GM08714 (cell line): ENCODE measurements at regions not wholly inside any gene's neighbourhood (a gene's known extent, or its start where the extent isn't known, plus 50 kb on each side); places are given as distances from the start of the nearest gene placed in this dataset.

Experiments
- H3K4me3 ChIP-seq: fragments of 200-500 bp; sonication (Bioruptor generic); 2 replicates; pipeline ENCODE4 v1.5.1; 2014; ENCODE audit warnings: mild to moderate bottlenecking, low read length, inconsistent platforms
- ZNF274 ChIP-seq: IDR thresholded peaks from 2 replicates; pipeline ENCODE4 v1.6.1; 2012; ENCODE audit warnings: mild to moderate bottlenecking, low read depth, low read length

DNA sequence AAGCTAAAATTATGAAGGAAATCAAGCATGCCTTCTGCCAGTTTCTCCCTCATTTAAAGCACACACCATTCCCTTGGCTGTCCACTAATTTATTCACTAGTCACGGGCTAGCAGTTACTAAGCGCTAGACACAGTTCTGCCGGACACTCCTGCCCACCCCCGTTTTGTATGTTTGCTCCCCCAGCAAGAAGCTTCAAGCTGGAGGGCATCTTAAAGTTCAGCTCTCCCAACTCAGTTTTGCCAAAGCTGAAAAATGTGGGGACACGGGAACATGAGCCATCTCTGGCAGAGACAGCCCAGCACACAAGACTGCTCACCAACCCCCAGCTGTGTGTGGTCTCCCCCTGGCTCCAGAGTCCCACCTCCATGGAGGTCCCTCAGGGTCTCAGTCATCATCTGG is 263.6 kb downstream of the BRD1 start:
- H3K4me3 ChIP-seq = no peak overlapping the region
- no peak for TF ChIP-seq ZNF274

DNA sequence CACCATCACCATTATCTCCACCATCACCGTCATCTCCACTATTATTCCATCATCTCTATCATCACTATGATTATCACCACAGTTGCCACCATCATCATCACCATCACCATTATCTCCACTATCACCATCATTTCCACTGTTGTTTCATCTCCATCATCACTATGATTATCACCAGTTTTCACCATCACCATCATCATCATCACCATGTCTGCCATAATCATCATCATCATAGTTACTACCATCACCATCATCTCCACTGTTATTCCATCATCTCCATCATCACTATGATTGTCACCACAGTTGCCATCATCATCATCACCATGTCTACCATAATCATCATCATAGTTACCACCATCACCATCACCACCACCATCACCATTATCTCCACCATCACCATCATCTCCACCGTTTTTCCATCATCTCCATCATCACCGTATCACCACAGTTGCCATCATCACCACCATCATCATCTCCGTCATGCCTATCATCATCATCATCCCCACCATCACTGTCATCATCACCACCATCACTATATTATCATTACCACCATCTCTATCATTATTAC is 264.9 kb downstream of the BRD1 start:
- no peak for TF ChIP-seq ZNF274
- H3K4me3 ChIP-seq = no peak overlapping the region

DNA sequence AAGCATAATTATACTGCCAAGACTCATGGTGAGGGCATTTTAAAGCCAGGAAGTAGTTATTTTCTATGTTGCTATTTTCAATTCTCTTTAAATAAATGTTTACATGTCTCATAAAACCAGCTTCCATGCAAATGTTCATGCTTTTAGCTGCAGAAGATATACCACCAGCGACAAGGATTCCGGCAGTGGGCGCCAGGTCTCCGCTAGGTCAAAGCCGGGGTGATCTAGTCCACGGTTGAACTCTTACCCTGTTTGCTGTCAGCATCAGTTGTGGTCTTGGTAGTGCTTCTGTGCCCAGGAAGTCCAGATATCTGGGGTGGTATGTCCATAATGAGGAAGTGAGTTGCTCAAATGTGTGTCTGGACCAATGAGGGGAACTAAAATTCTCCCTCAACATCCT is 265.7 kb downstream of the BRD1 start:
- no peak for TF ChIP-seq ZNF274
- H3K4me3 ChIP-seq = no peak overlapping the region

DNA sequence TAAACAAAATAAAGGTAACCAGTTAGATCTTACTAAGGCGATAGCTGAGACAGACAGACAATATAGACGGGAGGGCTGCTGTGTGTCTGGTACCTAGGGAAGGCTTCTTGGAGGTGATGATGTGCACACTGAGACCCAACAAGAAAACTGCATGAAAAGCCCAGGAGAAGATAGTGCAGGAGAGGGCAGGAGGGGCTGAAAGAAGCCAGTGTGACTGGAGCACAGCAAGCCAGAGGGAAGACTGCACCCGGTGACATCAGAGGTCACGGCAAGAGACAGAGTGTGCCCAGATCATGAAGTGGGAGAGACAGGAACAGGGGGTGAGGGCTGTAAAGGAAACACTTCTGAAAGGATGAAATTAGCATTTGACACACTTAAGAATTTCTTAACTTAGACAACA is 266.3 kb downstream of the BRD1 start:
- no peak for TF ChIP-seq ZNF274
- H3K4me3 ChIP-seq = no peak overlapping the region

DNA sequence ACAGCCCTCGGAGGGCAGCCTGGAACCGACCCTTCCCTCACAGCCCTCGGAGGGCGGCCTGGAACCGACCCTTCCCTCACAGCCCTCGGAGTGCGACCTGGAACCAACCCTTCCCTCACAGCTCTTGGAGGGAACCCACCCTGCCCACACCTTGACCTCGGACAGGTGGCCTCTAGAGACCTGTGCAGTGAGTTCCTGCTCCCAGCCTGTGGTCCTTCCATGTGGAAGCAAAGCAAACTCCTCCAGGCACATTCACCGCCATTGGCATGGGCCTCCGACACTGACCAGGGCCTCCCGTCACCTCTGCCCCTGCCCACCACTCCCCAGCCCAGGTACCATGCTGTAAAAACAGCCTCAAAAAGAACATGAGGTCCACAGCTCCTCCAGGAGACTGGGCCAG is 272.1 kb downstream of the BRD1 start:
- no peak for TF ChIP-seq ZNF274
- no peak overlapping the region for H3K4me3 ChIP-seq

DNA sequence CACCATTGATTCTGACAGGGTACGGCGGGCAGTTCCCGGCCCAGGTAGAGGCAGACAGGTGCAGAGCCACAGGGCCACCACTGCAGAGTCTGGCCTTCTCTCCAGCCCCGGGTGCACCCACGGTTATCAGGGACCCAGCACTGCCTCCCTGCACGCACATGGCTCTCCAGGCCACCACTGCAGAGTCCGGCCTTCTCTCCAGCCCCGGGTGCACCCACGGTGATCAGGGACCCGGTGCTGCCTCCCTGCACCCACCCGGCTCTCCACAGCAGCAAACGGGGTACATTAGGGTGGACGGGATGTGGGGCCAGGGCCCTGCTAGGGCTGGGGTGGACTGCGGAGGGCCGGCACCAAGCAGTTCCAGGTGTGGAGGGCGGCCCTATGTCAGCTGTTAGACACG is 272.9 kb downstream of the BRD1 start:
- H3K4me3 ChIP-seq = no peak overlapping the region
- TF ChIP-seq ZNF274 = no peak

DNA sequence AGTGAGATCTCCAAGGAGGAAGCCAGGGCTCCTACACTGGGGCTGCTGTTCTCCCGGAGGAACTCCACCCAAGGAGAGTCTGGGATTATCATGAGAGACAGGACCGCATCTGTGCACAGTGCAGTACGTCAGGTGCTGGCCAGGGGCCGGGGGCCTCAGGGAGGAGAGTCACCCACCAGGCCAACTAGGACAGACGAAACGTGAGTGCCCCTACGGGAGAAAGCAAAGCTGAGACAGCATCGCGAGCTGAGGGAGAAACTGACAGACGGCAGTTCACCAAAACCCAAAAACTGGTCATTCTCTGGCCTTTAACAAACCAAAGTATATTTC is 273.4 kb downstream of the BRD1 start:
- no peak for TF ChIP-seq ZNF274
- no peak overlapping the region for H3K4me3 ChIP-seq

DNA sequence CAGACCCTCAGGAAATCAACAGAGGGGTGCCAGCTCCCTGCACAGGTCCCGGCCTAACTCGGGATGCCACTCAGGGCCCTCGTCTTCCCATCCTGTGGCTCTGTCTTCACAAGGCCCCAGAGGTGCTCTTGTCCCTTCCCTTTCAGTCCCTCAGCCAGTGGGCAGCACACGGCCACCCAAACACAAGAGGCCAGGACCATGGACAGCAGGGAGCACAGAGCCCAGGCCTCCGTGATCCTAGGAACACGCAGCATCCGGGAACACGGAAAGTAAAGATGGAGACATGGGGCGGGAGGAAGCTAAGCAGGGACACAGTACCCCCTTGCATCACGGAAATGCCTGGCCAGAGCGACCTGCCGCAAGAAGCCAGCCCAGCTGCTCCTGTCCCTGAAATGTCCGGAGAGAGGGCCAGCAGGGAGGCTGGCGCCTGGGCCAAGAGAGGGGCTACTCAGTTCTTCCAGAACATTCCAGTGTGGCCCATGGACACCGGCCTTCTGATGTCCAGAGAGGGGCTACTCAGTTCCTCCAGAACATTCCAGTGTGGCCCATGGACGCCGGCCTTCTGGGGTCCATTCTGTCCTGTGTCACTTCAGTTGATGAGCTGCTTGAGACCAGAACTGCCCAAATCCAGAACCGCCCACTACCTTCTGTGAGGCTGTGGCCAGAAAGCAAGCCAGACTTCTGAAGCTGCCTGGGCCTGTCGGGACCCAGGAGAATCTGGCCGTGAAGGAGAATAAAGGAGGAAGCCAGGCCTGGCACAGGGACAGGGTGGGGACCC is 274.0 kb downstream of the BRD1 start:
- no peak for TF ChIP-seq ZNF274

DNA sequence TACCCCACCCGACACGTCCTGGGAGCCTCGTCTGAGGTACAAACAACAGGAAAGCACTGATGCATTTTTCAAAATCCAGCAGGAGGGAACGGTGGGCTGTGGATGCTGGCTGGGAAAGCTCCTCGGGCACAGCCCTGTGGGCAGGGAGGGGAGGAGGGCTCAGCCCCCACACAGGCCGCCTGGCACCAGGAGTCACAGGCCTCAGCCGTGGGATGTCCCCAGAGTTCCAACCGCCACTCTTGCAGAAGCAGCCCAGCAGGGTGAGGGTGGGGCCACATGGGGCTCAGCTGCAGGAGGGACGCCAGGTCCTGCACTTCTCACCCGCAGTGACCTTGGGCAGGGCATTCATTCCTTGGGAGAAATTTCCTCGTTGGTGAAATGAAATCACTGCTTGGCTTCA is 274.6 kb downstream of the BRD1 start:
- H3K4me3 ChIP-seq = no peak overlapping the region
- TF ChIP-seq ZNF274 = no peak

More for the DNA sequence above, 274.0 kb downstream of the BRD1 start:
- H3K4me3 ChIP-seq = no peak overlapping the region

DNA sequence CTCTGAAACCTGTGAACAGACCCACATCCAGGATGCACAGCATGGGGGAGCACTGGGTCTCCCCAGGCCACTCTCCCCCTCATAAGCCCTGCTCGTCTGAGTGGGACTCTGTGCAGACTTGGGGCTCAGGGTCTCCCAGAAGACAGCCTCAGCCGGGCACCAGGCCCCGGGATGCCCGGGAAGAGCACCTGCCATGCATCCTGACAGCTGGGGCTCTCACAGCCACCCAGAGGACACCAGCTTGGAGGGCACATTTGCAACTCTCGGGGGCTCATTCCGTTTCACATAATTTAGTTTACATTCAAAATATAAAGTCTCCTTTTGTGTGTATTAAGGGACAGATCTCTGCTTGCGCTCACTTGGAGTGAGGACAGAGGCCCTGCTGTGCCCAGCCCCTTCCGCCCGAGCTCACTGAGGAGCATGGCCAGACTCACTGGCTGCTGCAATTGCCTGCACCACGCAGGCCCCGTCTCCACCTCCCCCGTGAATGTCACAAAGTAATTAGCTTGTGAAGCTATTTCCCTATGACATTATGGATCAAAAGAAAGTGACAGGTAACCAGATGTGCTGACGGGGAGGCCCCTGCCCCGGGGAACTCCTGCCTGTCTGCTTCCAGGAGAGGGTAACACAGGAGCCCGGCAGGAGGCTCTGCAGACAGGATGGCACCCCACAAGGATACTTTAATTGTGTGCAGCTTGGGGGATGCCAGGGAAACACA is 275.6 kb downstream of the BRD1 start:
- no peak overlapping the region for H3K4me3 ChIP-seq
- TF ChIP-seq ZNF274 = no peak

DNA sequence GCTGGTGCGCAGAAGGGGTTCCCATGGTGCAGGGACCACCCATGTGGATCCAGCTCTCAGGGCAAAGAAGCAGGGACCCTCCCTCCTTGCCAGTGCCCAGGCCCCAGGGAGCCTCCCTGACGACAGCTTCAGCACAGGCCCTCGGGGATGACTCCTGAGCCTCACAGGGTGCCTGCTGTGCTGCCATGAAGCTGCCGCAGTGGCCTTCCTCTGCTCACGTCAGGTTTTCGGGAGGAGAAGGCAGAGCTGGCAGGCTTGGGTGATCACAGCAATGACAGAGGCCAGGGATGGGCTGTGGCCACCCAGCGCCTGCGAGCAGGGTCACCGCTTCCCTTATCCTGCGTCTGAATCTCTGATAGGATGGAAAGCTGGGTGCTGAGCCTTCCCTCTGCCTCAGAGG is 276.2 kb downstream of the BRD1 start:
- H3K4me3 ChIP-seq = no peak overlapping the region
- TF ChIP-seq ZNF274 = no peak

DNA sequence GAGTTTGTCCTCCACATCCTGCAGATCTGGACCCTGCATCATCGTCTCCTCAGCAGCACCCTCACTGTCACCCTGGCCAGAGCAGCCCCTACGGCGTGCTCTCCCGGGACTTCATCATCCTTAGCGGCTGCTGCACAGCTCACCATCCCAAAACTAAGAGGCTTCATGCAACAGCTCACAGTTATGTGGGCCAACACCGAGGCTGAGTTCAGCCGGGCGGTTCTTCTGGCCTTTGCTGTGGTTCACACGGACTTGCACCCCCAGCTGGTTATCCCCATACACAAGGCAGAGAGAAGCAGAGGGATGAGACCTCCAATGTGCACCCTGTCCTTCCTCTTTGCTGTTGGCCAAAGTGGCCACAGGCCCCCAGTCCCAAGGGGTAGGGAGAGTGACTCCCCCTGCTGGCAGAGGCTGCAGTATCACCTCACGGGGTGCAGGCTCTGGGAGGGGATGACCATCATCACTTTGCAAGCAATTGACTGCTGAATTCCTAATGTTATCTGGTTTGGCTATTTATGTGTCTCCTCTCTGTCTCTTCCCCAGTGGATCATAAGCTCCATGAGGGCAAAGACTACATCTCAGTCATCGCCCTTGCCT is 276.8 kb downstream of the BRD1 start:
- H3K4me3 ChIP-seq = no peak overlapping the region
- no peak for TF ChIP-seq ZNF274

DNA sequence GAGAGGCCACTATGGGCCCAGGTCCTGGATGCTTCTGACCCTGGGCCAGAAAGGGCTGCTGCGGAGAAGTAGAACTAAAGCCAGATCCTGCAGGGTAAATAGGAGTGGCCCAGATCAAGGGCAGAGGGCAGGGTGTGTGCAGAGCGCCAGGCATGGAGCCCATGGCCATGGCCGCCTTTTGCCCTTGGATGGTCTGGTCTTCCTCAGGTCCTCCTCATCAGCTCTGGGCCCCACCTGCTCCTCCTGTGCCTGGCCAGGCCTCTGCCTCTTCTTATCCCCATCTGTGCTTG is 277.6 kb downstream of the BRD1 start:
- no peak for TF ChIP-seq ZNF274
- no peak overlapping the region for H3K4me3 ChIP-seq

DNA sequence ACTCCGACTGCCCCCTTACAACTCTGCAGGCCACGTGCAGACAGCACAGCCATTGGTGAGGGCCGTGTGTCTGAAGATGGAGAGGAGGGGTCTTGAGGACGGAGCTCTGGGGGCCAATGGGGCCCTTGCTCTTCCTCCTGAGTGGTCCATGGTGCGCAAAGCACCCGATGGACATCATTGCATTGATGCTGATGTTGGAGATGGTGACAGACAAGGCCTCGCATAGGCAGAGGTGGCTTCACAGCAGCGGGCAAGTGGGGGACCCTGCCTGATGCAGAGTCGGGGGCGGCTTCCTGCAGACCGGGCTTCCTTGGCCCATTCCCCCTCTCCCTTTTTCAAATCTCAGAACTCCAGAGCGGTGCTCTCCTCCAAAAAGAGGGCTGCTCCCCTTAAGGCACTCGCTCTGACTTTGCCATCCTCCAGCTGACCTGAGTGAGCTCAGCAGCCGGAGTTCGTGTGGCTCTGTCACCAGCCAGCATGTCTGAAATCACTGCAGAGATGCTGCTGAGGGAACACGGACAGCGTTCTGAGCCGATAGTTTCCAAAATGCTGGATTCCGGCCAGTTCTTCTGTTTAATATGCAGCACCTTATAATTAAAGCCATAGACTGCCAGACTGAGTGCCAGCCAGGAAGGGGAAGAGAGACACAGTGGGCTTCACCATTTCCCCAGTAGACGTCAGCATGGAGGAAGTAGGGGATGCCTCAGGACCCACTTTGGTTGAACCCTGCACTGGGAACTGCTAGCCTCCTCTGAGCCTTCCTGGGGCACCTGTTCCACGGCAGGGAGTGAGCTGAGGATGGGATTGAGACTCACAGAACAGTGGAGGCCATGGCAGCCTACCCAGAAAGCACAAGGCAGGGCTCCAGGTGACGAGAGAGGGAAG is 278.2 kb downstream of the BRD1 start:
- H3K4me3 ChIP-seq = no peak overlapping the region
- no peak for TF ChIP-seq ZNF274
